GM18867 (cell line): ENCODE measurements at regions not wholly inside any gene's neighbourhood (a gene's known extent, or its start where the extent isn't known, plus 50 kb on each side); places are given as distances from the start of the nearest gene placed in this dataset.

Experiments
- ATAC-seq: cut with Tn5 transposase; IDR thresholded peaks from one replicate; pipeline ENCODE4 v1.9.1; 2021; ENCODE audit warnings: mild to moderate bottlenecking, moderate library complexity; ENCODE audit not compliant: unreplicated experiment

GRCh38 chr4:1543561-1543960 lies 137.3 kb upstream of the NKX1-1 start:
- ATAC-seq: no peak

DNA sequence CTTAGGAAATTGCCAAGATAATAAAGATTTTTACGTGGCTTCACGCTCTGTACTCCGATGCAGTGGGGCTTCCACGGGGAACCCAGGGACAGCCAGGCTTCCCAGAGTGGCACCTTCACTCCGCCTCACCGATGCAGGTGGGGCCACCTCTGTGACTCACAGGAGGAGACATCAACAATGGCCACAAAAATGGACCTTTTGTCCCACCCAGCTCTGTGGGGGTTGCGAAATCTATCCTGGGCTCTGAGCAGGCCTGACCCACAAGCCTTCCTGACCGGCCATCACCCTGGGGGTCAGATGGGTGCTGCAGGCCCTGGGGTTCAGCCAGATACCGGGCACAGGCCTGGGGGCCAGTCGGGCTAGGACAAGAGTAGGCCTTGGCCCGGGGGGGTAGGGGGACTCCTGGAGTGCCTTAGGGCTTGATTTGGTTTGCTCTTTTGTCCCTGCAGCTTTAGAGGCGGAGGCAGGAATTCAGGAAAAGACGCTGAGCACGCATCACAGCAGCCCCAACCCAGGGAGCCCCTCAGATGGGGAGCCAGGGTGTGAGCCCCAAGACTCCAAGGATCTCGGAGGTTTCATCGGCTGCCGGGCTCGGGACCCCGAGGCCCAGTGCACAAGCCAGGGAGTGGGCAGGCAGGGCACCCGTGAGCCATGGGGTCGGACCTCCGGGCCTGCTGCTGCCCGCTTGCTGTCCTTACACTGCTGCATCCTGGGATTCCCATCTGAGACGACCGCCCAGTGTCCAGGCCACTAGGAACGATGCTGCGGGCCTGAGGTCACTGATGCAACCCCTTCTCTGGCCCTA lies 136.5 kb upstream of the NKX1-1 start:
- no peak for ATAC-seq

DNA sequence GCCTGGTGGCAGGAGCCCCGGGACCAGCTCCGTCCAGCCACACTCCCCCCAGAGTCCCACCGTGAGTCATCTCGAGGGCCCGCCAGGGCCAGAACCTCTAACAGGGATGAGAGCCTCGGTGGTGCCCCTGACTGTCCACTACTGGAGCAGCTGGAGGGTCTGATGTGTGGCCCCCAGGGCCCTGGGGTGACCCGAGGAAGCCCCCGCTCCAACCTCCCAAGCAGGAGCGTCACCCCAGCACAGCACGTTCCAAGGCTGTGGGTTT lies 135.9 kb upstream of the NKX1-1 start:
- ATAC-seq: no peak

GRCh38 chr4:1541449-1542225 lies 135.4 kb upstream of the NKX1-1 start:
- ATAC-seq: no peak

DNA sequence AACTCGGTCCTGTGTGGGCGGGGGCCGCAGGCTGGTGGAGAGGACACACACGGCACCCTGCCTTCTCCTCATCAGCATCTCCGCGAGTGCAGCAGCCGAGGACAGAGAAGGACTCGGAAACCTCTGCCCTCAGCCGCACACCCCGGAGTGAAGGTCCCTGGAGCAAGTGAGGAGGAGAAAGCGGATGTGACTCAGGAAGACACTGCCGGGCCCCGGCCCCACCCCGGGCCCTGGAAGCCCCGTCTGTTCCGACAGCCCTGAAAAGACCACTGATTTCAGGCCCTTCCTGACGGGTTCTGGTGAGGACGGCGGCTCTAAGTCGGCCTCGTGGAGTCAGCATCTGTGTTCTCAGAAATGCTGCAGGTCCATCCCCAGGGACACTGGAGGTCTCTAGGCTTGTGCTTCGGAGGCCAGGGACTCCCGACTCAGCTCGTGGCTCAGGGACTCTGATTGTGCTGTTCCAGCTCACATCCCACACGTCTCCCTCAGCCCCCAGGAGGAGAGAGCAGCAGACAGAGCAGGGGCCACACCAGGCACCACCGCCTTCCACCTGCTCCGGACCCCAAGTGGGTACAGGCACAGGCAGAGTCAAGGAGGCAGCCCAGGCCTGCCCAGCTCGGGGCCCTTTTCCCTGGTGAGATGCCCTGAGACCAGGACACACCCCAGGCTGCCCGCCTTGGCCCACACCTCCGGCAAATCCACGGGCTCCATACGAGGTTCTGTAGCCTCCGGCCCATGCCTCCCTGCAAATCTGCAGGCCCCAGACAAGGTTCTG lies 134.5 kb upstream of the NKX1-1 start:
- ATAC-seq: no peak

- no peak for ATAC-seq
Measured at GRCh38 chr4:1539859-1540600, 133.8 kb upstream of the NKX1-1 start.

DNA sequence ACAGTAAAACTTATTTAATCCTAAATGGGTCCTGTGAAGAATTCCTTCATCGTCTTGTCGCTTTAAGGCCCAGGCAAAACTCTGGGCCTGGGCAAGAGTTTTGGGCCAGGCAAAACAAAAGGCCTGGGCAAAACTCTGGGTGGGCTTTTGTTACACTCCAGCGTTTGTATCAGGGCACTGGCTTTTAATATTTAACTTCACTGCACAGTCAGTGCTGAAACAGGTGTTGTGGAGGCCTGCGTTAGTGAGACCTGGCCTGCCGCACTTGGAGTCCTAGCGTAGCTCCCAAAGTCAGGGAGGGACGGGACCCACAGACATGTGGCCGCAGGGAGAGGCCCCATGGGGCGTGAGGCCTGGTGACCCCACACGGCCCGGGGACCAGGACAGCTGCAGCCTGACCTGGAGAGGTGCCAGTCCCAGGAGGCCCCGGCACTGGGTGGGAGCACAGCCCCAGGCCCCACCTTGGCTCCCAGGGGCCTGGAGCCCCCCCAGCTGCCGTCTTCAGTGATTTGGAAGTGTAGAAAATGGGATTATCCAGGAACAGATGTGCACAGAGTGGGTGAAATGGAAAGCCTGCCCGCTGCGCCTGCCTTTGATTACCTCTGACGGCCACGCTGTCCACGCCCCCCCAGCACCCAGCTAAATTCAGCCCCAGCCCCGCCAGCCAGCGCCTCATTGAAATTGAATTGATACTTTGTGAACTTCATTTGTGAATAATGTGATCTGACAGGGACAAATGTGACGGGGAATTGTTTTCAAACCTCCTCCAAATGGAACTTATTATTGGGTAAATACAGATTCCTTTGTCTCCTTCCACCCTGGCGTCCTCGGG lies 132.9 kb upstream of the NKX1-1 start:
- ATAC-seq: no peak

DNA sequence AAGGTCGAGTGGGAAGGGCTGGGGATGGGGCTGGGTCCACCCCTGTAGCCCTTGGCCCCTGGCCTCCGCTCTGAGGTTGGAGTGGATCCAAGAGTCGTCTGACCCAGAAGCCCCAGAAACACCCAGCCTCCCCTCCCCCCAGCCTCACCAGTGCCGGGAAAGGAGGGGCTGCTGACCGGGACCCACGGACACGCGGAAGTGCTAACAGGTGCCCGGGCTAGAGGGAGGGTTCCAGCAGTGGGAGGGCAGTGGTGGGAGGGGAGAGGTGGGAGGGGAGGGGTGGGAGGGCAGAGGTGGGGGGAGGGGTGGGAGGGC lies 131.8 kb upstream of the NKX1-1 start:
- ATAC-seq: no peak

GRCh38 chr4:1537410-1538095 lies 131.3 kb upstream of the NKX1-1 start:
- ATAC-seq: no peak

- no peak for ATAC-seq
Measured at GRCh38 chr4:1536579-1537409, 130.6 kb upstream of the NKX1-1 start.

GRCh38 chr4:1535926-1536578 lies 129.8 kb upstream of the NKX1-1 start:
- no peak for ATAC-seq

DNA sequence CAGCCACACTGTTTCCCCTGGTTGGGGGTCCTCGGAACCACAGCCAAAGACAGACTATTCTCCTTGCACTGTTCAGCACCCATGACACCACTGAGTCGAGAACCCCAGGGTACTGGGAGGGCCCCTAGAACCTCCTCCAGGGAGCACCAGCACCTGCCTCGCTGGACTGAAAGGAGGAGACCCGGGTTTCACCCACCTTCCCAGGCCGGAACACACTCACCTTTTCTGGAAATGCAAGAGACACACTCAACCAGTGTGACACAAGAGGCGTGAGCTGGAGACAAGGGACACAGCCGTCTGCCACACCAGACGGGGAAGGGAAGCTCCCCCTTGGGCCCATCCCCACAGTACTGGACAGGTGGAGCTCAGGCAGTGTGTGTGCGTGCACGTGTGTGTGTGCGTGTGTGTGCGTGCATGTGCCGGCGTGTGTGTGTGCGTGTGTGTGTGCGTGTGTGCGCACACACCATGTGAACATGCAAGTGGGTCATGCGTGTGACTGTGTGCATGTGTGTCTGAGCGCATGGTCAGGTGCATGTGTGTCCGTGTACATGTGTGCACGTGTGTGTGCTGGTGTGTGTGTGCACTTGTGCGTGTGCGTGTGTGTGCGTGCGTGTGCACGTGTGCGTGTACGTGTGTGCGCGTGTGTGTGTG lies 128.8 kb upstream of the NKX1-1 start:
- no peak for ATAC-seq

- ATAC-seq: no peak
Measured at GRCh38 chr4:1534095-1534872, 128.0 kb upstream of the NKX1-1 start.

GRCh38 chr4:1533501-1534064 lies 127.3 kb upstream of the NKX1-1 start:
- no peak for ATAC-seq

DNA sequence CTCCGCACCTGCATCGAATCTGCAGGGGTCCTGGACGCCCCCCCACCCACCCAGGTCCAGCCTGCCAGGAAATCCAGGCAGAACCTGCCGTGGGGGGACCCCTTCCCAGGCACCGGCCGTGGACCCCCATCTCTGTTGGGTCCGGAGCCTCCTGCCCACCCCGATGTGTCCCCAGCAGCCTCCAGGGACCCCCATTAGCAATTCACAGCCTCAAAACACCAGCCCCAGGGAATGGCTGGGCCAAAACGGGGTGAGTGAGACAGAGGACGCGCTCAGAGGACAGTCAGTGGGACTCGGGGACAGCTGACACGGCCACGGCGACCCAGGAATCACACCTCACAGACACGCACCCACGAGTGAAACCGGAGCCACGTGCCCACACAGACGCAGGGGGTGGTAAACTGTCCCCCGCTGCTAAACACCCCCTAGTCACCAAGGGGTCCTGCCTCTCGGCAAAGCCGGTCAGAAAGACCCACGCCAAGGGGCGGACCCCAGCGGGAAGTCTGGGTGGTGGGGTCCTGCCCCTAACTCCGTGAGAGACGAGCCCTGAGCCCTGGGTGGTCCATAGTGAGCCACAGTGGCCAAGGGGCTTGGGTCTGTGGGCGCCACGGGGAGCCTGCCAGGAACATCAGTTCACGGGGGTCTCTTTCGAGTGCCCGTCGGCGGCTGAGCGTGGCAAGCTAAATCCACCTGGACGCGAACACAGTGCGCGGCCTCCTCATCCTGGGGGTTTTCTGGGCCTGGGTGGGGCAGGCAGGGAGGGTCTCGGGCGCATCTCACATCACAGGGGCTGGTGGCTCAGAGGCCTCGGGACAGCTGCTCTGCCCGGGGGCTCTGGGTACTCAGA lies 126.5 kb upstream of the NKX1-1 start:
- no peak for ATAC-seq
